Activated CD4-positive, alpha-beta T cell treated with anti-CD3 and anti-CD28 coated beads for 36 hours (primary cell): ENCODE measurements at regions not wholly inside any gene's neighbourhood (a gene's known extent, or its start where the extent isn't known, plus 50 kb on each side); places are given as distances from the start of the nearest gene placed in this dataset.

Experiments
- ATAC-seq: fragments of 200-7000 bp; cut with Tn5 transposase; one replicate; pipeline ENCODE4 v1.10.0; 2021; ENCODE audit warnings: mild to moderate bottlenecking, moderate library complexity
- CTCF ChIA-PET: fragments of 350-600 bp; sonication (Branson Sonifier 250); formaldehyde crosslinking; loops from one replicate; lab custom pipeline; 2021; ENCODE audit warnings: antibody characterized with exemption; lab: Charles Lee
- POLR2A ChIA-PET: fragments of 350-600 bp; sonication (Branson Sonifier 250); formaldehyde crosslinking; loops from one replicate; lab custom pipeline; 2021; ENCODE audit warnings: antibody characterized with exemption, inconsistent platforms; lab: Charles Lee
- DNase-seq: peaks from one replicate; pipeline ENCODE4 v3.0.0-alpha.2; 2020
- H3K27ac Mint-ChIP-seq: one replicate; pipeline ENCODE4 v1.8.0; 2021; ENCODE audit warnings: mixed read lengths
- H3K27me3 Mint-ChIP-seq: one replicate; pipeline ENCODE4 v1.8.0; 2021; ENCODE audit warnings: mixed read lengths
- H3K36me3 Mint-ChIP-seq: one replicate; pipeline ENCODE4 v1.8.0; 2021; ENCODE audit warnings: low read depth, mixed read lengths
- H3K4me1 Mint-ChIP-seq: one replicate; pipeline ENCODE4 v1.8.0; 2021; ENCODE audit warnings: mixed read lengths
- H3K4me3 Mint-ChIP-seq: one replicate; pipeline ENCODE4 v1.8.0; 2021; ENCODE audit warnings: mild to moderate bottlenecking, moderate library complexity, mixed read lengths
- H3K9me3 Mint-ChIP-seq: one replicate; pipeline ENCODE4 v1.8.0; 2021; ENCODE audit warnings: low read depth, mixed read lengths
- intact Hi-C, 2 experiments: fragments of 100-400 bp; cut with DNase I in 1 of 2; cut with micrococcal nuclease in 1 of 2; formaldehyde crosslinking; loops; one replicate each; pipeline versions ENCODE4 v1.14.2 to v1.15.1; 2022 to 2024; cut with DNase I, micrococcal nuclease

- POLR2A ChIA-PET: no interaction called here
- no peaks in the 10 kb centered on the region for H3K9me3 Mint-ChIP-seq
- no peak for ATAC-seq
- H3K27me3 Mint-ChIP-seq: no peaks in the 10 kb centered on the region
- intact Hi-C loops: no loop called here
- no peak overlapping the region for H3K4me3 Mint-ChIP-seq
- CTCF ChIA-PET: interaction anchor here (0.6 to 1.5 kb wide), 4 partner anchors 18 to 253 kb away, joined by 3 to 5 read pairs (median 4); no protein-coding TSS in a partner anchor
- H3K27ac Mint-ChIP-seq: no peak overlapping the region
- H3K36me3 Mint-ChIP-seq: no peaks in the 10 kb centered on the region
- no peak for DNase-seq
- no peaks in the 10 kb centered on the region for H3K4me1 Mint-ChIP-seq
Measured at GRCh38 chr9:121573717-121574485, 74.3 kb upstream of the GGTA1 start.

- Mint-ChIP-seq H3K4me3 (no peak overlapping the region), H3K27ac (no peak overlapping the region), H3K36me3 (no peaks in the 10 kb centered on the region), H3K27me3 (no peaks in the 10 kb centered on the region), H3K4me1 (no peaks in the 10 kb centered on the region), H3K9me3 (no peaks in the 10 kb centered on the region)
- ChIA-PET POLR2A (no interaction called here), CTCF (interaction anchor here (0.6 to 0.9 kb wide), 3 partner anchors 109 to 254 kb away, joined by 3 to 4 read pairs (median 4); no protein-coding TSS in a partner anchor)
- ATAC-seq (no peak), DNase-seq (no peak)
- intact Hi-C loops: no loop called here
Measured at GRCh38 chr9:121574774-121575519, 75.3 kb upstream of the GGTA1 start.

- peaks cover 5% of the 10 kb centered on the region for H3K27me3 Mint-ChIP-seq
- intact Hi-C loops: no loop called here
- H3K36me3 Mint-ChIP-seq: no peaks in the 10 kb centered on the region
- H3K27ac Mint-ChIP-seq: no peak overlapping the region
- ChIA-PET POLR2A (no interaction called here), CTCF (interaction anchor here (0.6 kb wide), 1 partner anchor 57 kb away, joined by 4 read pairs; no protein-coding TSS in a partner anchor)
- no peaks in the 10 kb centered on the region for H3K9me3 Mint-ChIP-seq
- no peak overlapping the region for H3K4me3 Mint-ChIP-seq
- DNase-seq (no peak), ATAC-seq (no peak)
- no peaks in the 10 kb centered on the region for H3K4me1 Mint-ChIP-seq
Measured at GRCh38 chr9:121576281-121577075, 75.0 kb upstream of the DAB2IP start.

- H3K4me3 Mint-ChIP-seq: no peak overlapping the region
- ChIA-PET POLR2A (no interaction called here), CTCF (no interaction called here)
- H3K9me3 Mint-ChIP-seq: no peaks in the 10 kb centered on the region
- peaks cover 5% of the 10 kb centered on the region for H3K27me3 Mint-ChIP-seq
- H3K27ac Mint-ChIP-seq: no peak overlapping the region
- DNase-seq: no peak
- no peaks in the 10 kb centered on the region for H3K4me1 Mint-ChIP-seq
- intact Hi-C loops: no loop called here
- no peak for ATAC-seq
- H3K36me3 Mint-ChIP-seq: no peaks in the 10 kb centered on the region
Measured at GRCh38 chr9:121577166-121577565, 74.3 kb upstream of the DAB2IP start.

- H3K27ac Mint-ChIP-seq: no peak overlapping the region
- intact Hi-C loops: no loop called here
- no peaks in the 10 kb centered on the region for H3K36me3 Mint-ChIP-seq
- H3K4me3 Mint-ChIP-seq: no peak overlapping the region
- H3K9me3 Mint-ChIP-seq: no peaks in the 10 kb centered on the region
- ATAC-seq (no peak), DNase-seq (no peak)
- no peaks in the 10 kb centered on the region for H3K4me1 Mint-ChIP-seq
- ChIA-PET CTCF (no interaction called here), POLR2A (no interaction called here)
- peaks cover 7% of the 10 kb centered on the region for H3K27me3 Mint-ChIP-seq
Measured at GRCh38 chr9:121577572-121577971, 73.9 kb upstream of the DAB2IP start.

- Mint-ChIP-seq H3K4me1 (no peaks in the 10 kb centered on the region), H3K27me3 (peaks cover 18% of the 10 kb centered on the region), H3K36me3 (no peaks in the 10 kb centered on the region), H3K4me3 (no peak overlapping the region), H3K27ac (no peak overlapping the region), H3K9me3 (no peaks in the 10 kb centered on the region)
- DNase-seq (no peak), ATAC-seq (no peak)
- intact Hi-C loops: no loop called here
- ChIA-PET CTCF (no interaction called here), POLR2A (no interaction called here)
Measured at GRCh38 chr9:121581786-121582600, 69.4 kb upstream of the DAB2IP start.

GRCh38 chr9:121582641-121583040 lies 68.8 kb upstream of the DAB2IP start:
- H3K4me3 Mint-ChIP-seq: no peak overlapping the region
- POLR2A ChIA-PET: no interaction called here
- ATAC-seq (no peak), DNase-seq (no peak)
- no peaks in the 10 kb centered on the region for H3K36me3 Mint-ChIP-seq
- CTCF ChIA-PET: no interaction called here
- H3K9me3 Mint-ChIP-seq: no peaks in the 10 kb centered on the region
- intact Hi-C loops: no loop called here
- peaks cover 21% of the 10 kb centered on the region for H3K27me3 Mint-ChIP-seq
- H3K4me1 Mint-ChIP-seq: no peaks in the 10 kb centered on the region
- no peak overlapping the region for H3K27ac Mint-ChIP-seq

GRCh38 chr9:121584421-121584820 lies 67.0 kb upstream of the DAB2IP start:
- H3K36me3 Mint-ChIP-seq: no peaks in the 10 kb centered on the region
- peaks cover 30% of the 10 kb centered on the region for H3K27me3 Mint-ChIP-seq
- ATAC-seq (no peak), DNase-seq (no peak)
- no peaks in the 10 kb centered on the region for H3K9me3 Mint-ChIP-seq
- no peaks in the 10 kb centered on the region for H3K4me1 Mint-ChIP-seq
- CTCF ChIA-PET: no interaction called here
- POLR2A ChIA-PET: no interaction called here
- H3K4me3 Mint-ChIP-seq: no peak overlapping the region
- no peak overlapping the region for H3K27ac Mint-ChIP-seq
- intact Hi-C loops: no loop called here

GRCh38 chr9:121587863-121588262 lies 63.6 kb upstream of the DAB2IP start:
- ChIA-PET POLR2A (interaction anchor here (0.6 kb wide), 1 partner anchor 132 kb away, joined by 6 read pairs; no protein-coding TSS in a partner anchor), CTCF (no interaction called here)

GRCh38 chr9:121589986-121590385 lies 61.4 kb upstream of the DAB2IP start:
- H3K4me1 Mint-ChIP-seq: no peaks in the 10 kb centered on the region
- CTCF ChIA-PET: no interaction called here
- peaks cover 38% of the 10 kb centered on the region for H3K27me3 Mint-ChIP-seq
- no peak overlapping the region for H3K4me3 Mint-ChIP-seq
- no peak overlapping the region for H3K27ac Mint-ChIP-seq
- H3K9me3 Mint-ChIP-seq: no peaks in the 10 kb centered on the region
- H3K36me3 Mint-ChIP-seq: no peaks in the 10 kb centered on the region
- no peak for ATAC-seq
- no peak for DNase-seq
- POLR2A ChIA-PET: no interaction called here
- intact Hi-C loops: no loop called here

More at GRCh38 chr9:121587863-121588262, 63.6 kb upstream of the DAB2IP start:
- H3K27me3 Mint-ChIP-seq: peaks cover 34% of the 10 kb centered on the region
- no peak overlapping the region for H3K27ac Mint-ChIP-seq
- no peaks in the 10 kb centered on the region for H3K4me1 Mint-ChIP-seq
- no peaks in the 10 kb centered on the region for H3K9me3 Mint-ChIP-seq
- no peak overlapping the region for H3K4me3 Mint-ChIP-seq
- H3K36me3 Mint-ChIP-seq: no peaks in the 10 kb centered on the region
- intact Hi-C loops: no loop called here
- no peak for ATAC-seq
- DNase-seq: no peak

- POLR2A ChIA-PET: no interaction called here
- intact Hi-C loops: no loop called here
- ATAC-seq (no peak), DNase-seq (no peak)
- Mint-ChIP-seq H3K36me3 (no peaks in the 10 kb centered on the region), H3K9me3 (peaks cover under 1% of the 10 kb centered on the region), H3K4me1 (no peaks in the 10 kb centered on the region), H3K4me3 (no peak overlapping the region), H3K27ac (no peak overlapping the region), H3K27me3 (peaks cover 40% of the 10 kb centered on the region)
- CTCF ChIA-PET: no interaction called here
Measured at GRCh38 chr9:121592265-121592664, 59.2 kb upstream of the DAB2IP start.
